Subcutaneous abdominal adipose tissue (tissue), 5 donors: ENCODE measurements at regions not wholly inside any gene's neighbourhood (a gene's known extent, or its start where the extent isn't known, plus 50 kb on each side); places are given as distances from the start of the nearest gene placed in this dataset.
A peak's percentile ranks its signal among the peaks of the same experiment; 100 is the strongest.

ENCODE experiments used
- H3K27ac ChIP-seq: one replicate; pipeline ENCODE4 v1.7.0; 2013; ENCODE audit warnings: low read depth, mild to moderate bottlenecking, inconsistent platforms, low read length, moderate library complexity
- H3K27me3 ChIP-seq, 5 donors: one replicate each; pipeline ENCODE4 v1.7.0; 2013; ENCODE audit warnings: low read length in 5 of 5, inconsistent platforms in 1 of 5; ENCODE audit not compliant: control insufficient read depth in 5 of 5, insufficient read depth in 4 of 5
- H3K36me3 ChIP-seq, 5 donors: one replicate each; pipeline ENCODE4 v1.7.0; 2013; ENCODE audit warnings: low read length in 5 of 5; ENCODE audit not compliant: control insufficient read depth in 5 of 5, insufficient read depth in 5 of 5
- H3K4me1 ChIP-seq, 5 donors: one replicate each; pipeline ENCODE4 v1.7.0; 2013; ENCODE audit warnings: low read length in 5 of 5, mild to moderate bottlenecking in 3 of 5, moderate library complexity in 1 of 5; ENCODE audit not compliant: control insufficient read depth in 5 of 5, insufficient read depth in 5 of 5
- H3K4me3 ChIP-seq, 5 donors: one replicate each; pipeline ENCODE4 v1.7.0; 2013; ENCODE audit warnings: low read length in 5 of 5, low read depth in 1 of 5
- H3K9ac ChIP-seq, 5 donors: one replicate each; pipeline ENCODE4 v1.7.0; 2013; ENCODE audit warnings: low read length in 5 of 5, mild to moderate bottlenecking in 4 of 5, moderate library complexity in 3 of 5
- H3K9me3 ChIP-seq, 5 donors: one replicate each; pipeline ENCODE4 v1.7.0; 2013; ENCODE audit warnings: low read length in 5 of 5; ENCODE audit not compliant: control insufficient read depth in 5 of 5
- donor health status: healthy.
- donor health status: healthy.
- donor health status: healthy.
- donor health status: healthy.
- donor health status: healthy.

DNA sequence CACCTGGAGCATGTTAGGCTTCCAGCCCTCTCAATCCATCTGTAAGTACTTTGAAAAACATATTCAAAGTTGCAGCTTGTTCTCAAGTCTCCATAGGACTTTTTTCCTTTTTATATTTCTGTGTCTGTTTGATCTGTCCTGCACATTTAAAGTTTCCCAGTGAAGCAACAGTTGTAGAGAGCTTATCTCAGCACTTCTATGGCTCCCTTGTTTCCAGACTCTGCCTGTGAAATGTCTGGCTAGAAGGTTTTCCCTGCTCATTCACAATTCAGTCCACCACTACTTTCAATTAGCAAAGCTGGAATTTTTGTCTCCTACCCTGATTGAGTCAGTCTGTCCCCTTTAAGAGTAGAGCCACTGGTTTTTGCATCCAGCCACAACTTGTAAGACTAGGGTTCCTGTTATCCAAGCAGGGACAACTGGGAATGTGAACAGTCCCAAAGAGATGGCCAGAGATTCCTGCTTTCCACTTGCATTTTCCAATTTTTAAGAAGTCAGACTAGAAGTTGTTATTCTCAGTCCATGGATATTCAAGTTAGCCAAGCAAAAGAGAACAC lies 116.1 kb downstream of the GASK1B start:
- Histone ChIP-seq H3K36me3 (no peaks in the 10 kb centered on the region), H3K9ac (no peak overlapping the region), H3K4me1 (peaks cover 0 to 27% (median 5%) of the 10 kb centered on the region in 5 donors), H3K27ac (no peak overlapping the region), H3K4me3 (no peak overlapping the region), H3K27me3 (no peaks in the 10 kb centered on the region), H3K9me3 (no peaks in the 10 kb centered on the region)

DNA sequence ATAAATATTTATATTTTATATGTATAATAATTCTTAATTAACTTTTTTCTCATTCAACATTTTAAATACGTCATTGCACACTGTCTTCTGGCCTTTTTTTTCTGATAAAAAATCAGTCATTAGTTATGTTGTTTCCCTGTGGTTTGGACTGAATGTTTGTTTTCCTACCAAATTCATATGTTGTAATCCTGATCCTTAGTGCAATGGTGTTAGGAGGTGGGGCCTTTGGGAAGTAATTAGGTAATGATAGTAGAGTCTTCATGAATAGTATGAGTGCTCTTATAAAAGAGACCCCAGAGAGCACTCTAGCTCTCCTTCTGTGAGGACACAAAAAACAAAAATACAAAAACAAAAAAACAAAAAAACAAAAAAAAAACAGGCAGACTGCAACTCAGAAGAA lies 117.2 kb downstream of the GASK1B start:
- no peaks in the 10 kb centered on the region for H3K9me3 ChIP-seq
- no peaks in the 10 kb centered on the region for H3K36me3 ChIP-seq
- H3K9ac ChIP-seq: no peak overlapping the region
- H3K4me1 ChIP-seq: peaks cover 6 to 33% (median 9%) of the 10 kb centered on the region in 5 donors
- H3K27ac ChIP-seq: no peak overlapping the region
- no peaks in the 10 kb centered on the region for H3K27me3 ChIP-seq
- H3K4me3 ChIP-seq: no peak overlapping the region

DNA sequence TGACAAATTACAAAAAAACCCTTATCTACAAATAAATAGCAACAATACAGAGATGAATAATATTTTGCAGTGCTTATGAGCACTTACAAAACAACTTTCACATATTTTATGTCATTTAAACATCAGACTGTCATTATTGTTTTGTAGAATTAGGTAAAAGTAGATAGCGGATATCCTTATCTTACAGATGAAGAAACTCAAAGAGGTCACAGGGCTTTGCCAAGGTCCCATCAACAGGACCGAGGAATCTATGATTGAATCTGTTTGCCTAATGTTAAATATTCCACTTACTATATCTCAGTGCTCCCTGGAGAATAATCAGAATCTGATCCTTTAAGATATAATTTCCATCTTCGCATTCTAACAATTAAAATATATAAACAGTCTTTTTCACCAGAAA lies 119.0 kb downstream of the GASK1B start:
- Histone ChIP-seq H3K9me3 (no peaks in the 10 kb centered on the region), H3K4me3 (no peak overlapping the region), H3K27ac (no peak overlapping the region), H3K9ac (no peak overlapping the region), H3K4me1 (peaks cover 6 to 35% (median 9%) of the 10 kb centered on the region in 5 donors), H3K27me3 (no peaks in the 10 kb centered on the region), H3K36me3 (no peaks in the 10 kb centered on the region)

DNA sequence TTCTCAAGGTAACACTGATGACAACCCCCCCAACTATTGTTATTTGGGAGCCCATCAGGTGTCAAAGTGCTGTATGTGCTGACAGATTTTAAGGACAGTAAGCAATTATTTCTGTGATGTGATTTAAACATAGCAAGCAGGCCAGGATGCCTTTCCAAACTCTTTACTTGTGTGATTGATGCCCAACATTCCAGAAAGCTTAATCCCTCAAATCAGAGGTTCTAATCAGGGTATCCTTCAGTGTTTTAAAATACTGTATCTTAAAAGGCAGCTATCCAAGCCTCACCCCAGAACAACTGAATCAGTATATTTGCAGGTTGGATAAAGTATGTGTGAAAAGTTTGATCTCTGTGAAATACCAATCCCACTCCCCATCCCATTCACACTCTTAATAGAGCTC lies 119.7 kb downstream of the GASK1B start:
- no peaks in the 10 kb centered on the region for H3K9me3 ChIP-seq
- H3K36me3 ChIP-seq: no peaks in the 10 kb centered on the region
- no peak overlapping the region for H3K27ac ChIP-seq
- no peaks in the 10 kb centered on the region for H3K27me3 ChIP-seq
- no peak overlapping the region for H3K4me3 ChIP-seq
- H3K4me1 ChIP-seq: peaks cover 6 to 35% (median 9%) of the 10 kb centered on the region in 5 donors
- H3K9ac ChIP-seq: no peak overlapping the region

DNA sequence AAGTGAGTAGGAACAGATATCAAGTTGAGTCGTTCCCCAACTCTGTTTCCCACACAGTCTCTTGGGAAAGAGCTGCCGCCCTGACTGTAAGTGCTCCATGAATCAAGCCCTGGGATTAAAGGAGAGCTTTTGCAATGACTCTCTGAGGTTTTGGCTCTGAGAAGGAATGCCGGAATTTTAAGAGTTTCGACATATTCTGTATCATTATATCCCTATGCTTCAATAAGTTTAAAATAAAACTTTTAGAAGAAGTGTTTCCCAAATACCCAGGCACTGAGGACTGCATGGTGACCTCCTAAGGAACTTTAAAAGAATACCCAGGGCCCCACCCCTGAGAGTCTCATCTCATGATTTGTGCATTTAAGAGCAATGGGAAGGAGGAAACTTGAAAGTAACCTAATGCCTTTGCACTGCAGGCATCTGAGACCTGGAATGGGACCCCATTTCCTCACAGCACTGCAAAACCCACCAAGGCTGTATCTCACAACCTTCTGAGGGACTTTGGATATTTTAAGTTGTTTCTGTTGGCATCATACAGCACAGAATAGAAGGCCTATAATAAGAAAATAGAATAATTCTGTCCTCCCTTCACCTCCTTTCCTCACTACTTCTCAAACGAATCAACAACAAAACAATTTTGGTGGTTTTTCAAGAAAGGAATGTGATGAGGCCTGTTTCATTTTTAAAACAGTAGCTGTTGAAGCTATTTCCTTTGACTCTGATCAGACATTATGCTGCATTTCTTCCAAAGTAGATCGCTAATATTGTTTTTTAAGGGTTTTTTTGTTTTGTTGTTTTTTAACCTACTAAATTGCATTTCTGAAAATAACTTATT lies 121.2 kb downstream of the GASK1B start:
- Histone ChIP-seq H3K27ac (peak overlapping the region; percentile 91), H3K9me3 (no peaks in the 10 kb centered on the region), H3K4me1 (peaks cover 5 to 32% (median 9%) of the 10 kb centered on the region in 5 donors), H3K9ac (peak overlapping the region in 2 of 5 donors; percentile 48 to 57), H3K36me3 (no peaks in the 10 kb centered on the region), H3K4me3 (no peak overlapping the region), H3K27me3 (no peaks in the 10 kb centered on the region)

DNA sequence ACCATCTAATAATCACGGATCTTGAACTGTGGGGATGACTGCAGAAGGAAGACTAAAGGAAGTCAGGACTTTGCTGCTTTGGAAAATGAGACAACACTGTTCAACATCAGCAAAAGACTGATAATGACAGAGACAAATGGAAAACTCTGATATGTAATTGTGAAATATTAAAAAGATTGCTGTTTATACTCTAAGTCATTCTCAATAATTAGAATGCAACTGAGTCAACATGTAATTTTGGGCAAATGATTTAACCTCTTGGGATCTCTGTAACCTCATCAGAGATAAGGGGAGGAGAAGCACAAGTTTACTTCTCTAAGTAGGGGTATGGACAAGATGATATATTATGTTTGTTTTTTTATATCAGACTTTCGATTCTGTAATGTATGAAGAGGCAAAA lies 121.9 kb downstream of the GASK1B start:
- peak overlapping the region in 2 of 5 donors; percentile 48 to 57 for H3K9ac ChIP-seq
- peak overlapping the region; percentile 91 for H3K27ac ChIP-seq
- no peaks in the 10 kb centered on the region for H3K9me3 ChIP-seq
- peaks cover 4 to 25% (median 9%) of the 10 kb centered on the region in 5 donors for H3K4me1 ChIP-seq
- H3K27me3 ChIP-seq: no peaks in the 10 kb centered on the region
- no peak overlapping the region for H3K4me3 ChIP-seq
- H3K36me3 ChIP-seq: no peaks in the 10 kb centered on the region

DNA sequence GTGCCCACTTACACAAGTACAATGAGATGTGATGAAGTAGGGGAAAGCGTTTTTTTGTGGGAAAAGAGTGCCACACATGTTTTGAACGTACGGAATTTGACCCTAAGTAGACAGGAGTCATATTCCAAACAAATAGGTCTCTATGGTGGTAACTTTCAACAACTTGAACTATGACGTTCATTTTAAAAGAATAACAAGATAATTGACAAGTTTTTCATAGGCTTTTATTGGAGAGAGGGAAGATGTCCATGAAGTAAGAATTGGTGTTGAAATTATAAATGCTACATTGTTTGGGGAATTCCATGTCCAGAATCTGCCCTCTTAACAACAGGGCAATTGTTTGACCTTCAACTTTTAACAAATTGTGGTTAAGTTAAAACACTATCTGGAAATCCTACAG lies 126.5 kb downstream of the GASK1B start:
- no peak overlapping the region for H3K27ac ChIP-seq
- no peak overlapping the region for H3K4me3 ChIP-seq
- H3K36me3 ChIP-seq: no peaks in the 10 kb centered on the region
- H3K9ac ChIP-seq: no peak overlapping the region
- no peaks in the 10 kb centered on the region for H3K27me3 ChIP-seq
- H3K4me1 ChIP-seq: peaks cover 2 to 13% (median 4%) of the 10 kb centered on the region in 5 donors
- H3K9me3 ChIP-seq: peaks cover 0 to 5% (median 0%) of the 10 kb centered on the region in 5 donors

DNA sequence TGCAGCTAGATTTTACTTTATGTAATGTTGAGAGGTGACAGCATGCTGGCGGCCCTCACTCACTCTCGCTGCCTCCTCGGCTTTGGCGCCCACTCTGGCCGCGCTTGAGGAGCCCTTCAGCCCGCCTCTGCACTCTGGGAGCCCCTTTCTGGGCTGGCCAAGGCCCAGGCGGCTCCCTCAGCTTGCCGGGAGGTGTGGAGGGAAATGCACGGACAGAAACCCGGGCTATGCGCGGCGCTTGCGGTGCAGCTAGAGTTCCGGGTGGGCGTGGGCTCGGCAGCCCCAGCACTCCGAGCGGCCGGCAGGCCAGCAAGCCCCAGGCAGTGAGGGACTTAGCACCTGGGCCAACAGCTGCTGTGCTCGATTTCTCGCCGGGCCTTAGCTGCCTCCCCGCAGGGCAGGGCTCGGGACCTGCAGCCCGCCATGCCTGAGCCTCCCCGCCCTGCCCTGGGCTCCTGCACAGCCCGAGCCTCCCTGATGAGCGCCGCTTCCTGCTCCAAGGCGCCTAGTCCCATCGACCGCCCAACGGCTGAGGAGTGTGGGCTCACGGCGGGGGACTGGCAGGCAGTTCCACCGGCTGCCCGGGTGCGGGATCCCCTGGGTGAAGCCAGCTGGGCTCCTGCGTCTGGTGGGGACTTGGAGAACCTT lies 128.7 kb downstream of the GASK1B start:
- Histone ChIP-seq H3K27ac (no peak overlapping the region), H3K4me3 (no peak overlapping the region), H3K4me1 (peaks cover 0 to 9% (median 4%) of the 10 kb centered on the region in 5 donors), H3K27me3 (no peaks in the 10 kb centered on the region), H3K9ac (no peak overlapping the region), H3K9me3 (peaks cover 0 to 5% (median 4%) of the 10 kb centered on the region in 5 donors), H3K36me3 (no peaks in the 10 kb centered on the region)

DNA sequence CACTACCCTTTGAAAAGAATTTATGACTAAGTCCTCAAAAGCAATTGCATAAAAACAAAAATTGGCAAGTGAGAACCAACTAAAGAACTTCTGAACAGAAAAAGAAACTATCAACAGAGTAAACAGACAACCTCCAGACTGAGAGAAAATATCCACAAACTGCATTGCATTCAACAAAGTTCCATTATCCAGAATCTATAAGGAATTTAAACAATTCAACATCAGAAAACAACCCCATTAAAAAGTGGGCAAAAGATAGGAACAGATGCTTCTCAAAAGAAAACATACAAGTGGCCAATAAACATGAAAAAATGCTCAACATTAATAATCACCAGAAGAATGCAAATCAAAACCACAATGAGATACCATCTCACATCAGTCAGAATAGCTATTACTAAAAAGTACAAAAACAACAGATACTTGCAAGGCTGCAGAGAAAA lies 130.2 kb downstream of the GASK1B start:
- Histone ChIP-seq H3K9ac (no peak overlapping the region), H3K9me3 (peaks cover 0 to 8% (median 5%) of the 10 kb centered on the region in 5 donors), H3K27me3 (no peaks in the 10 kb centered on the region), H3K4me3 (no peak overlapping the region), H3K27ac (peak overlapping the region; percentile 19), H3K4me1 (peaks cover 0 to 9% (median 4%) of the 10 kb centered on the region in 5 donors), H3K36me3 (no peaks in the 10 kb centered on the region)

DNA sequence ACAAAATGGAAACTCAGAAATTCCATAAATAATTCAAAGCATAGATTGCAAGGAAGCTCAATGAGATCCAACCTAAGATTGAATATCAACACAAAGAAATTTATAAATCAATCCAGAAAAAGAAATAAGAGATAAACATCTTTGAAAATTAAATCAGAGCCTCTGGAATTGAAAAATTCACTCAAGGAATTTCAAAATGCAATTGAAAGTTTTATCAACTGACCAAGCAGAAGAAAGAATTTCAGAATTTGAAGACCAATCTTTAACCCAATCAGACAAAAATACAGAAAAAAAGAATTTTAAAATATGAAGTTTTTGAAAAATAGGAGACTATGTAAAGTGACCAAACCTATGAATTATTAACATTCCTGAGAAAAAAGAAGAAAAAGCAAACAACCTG lies 134.1 kb downstream of the GASK1B start:
- H3K27me3 ChIP-seq: no peaks in the 10 kb centered on the region
- H3K9me3 ChIP-seq: peaks cover 0 to 5% (median 4%) of the 10 kb centered on the region in 5 donors
- no peaks in the 10 kb centered on the region for H3K36me3 ChIP-seq
- no peak overlapping the region for H3K27ac ChIP-seq
- H3K9ac ChIP-seq: no peak overlapping the region
- H3K4me3 ChIP-seq: no peak overlapping the region
- H3K4me1 ChIP-seq: peaks cover 0 to 9% (median 4%) of the 10 kb centered on the region in 5 donors
